ENCODE measurements at regions not wholly inside any gene's neighbourhood (a gene's known extent, or its start where the extent isn't known, plus 50 kb on each side); places are given as distances from the start of the nearest gene placed in this dataset.
A peak's percentile ranks its signal among the peaks of the same experiment; 100 is the strongest.
"Not testable (repeated sequence)": the region's sequence is repeated elsewhere in the genome, so short reads cannot be mapped to it uniquely, and the experiment has no call there.

- no peaks in the 10 kb centered on the region for H3K9me3 ChIP-seq
- no peaks in the 10 kb centered on the region for H3K27me3 ChIP-seq
- WGBS, 3 donors: 82 to 92% (median 89%) methylated on average over 5 of the region's 5 CpGs
- peak in 1 of 5 donors; percentile 40 for DNase-seq
- H3K36me3 ChIP-seq: no peaks in the 10 kb centered on the region
- intact Hi-C loops (cut with DNase I): loop anchor here in 1 of 4 donors (10.0 kb wide), 1 partner anchor 277 kb away; the partner anchor contains the start of gene GRIP2
- H3K27ac ChIP-seq: no peak overlapping the region
- H3K4me3 ChIP-seq: no peak overlapping the region
- TF ChIP-seq EP300 (IDR thresholded peaks at IDR 0.05): no peak
- TF ChIP-seq POLR2A (IDR thresholded peaks at IDR 0.05): no peak
- TF ChIP-seq CTCF (IDR thresholded peaks at IDR 0.05): no peak
- peaks cover 11% of the 10 kb centered on the region for H3K4me1 ChIP-seq (ENCODE audit: insufficient read depth)
These were observed 89.4 kb downstream of the LSM3 start for GRCh38 chr3:14267976-14268375.

GRCh38 chr3:14268897-14269296 is 90.3 kb downstream of the LSM3 start:
- H3K4me1 ChIP-seq (ENCODE audit: insufficient read depth): peaks cover 11% of the 10 kb centered on the region
- intact Hi-C loops (cut with DNase I): loop anchor here in 1 of 4 donors (10.0 kb wide), 1 partner anchor 276 kb away; the partner anchor contains the start of gene GRIP2
- H3K9me3 ChIP-seq: no peaks in the 10 kb centered on the region
- peak in 1 of 5 donors; percentile 7 for DNase-seq
- H3K36me3 ChIP-seq: no peaks in the 10 kb centered on the region
- no peaks in the 10 kb centered on the region for H3K27me3 ChIP-seq
- WGBS, 3 donors: 98 to 100% (median 100%) methylated on average over 1 of the region's 1 CpG
- no peak overlapping the region for H3K4me3 ChIP-seq
- TF ChIP-seq CTCF (IDR thresholded peaks at IDR 0.05): no peak
- no peak for TF ChIP-seq EP300 (IDR thresholded peaks at IDR 0.05)
- no peak for TF ChIP-seq POLR2A (IDR thresholded peaks at IDR 0.05)
- no peak overlapping the region for H3K27ac ChIP-seq

GRCh38 chr3:14272041-14272958 is 93.7 kb downstream of the LSM3 start:
- H3K36me3 ChIP-seq; H3K27me3 ChIP-seq; H3K4me1 ChIP-seq (ENCODE audit: insufficient read depth); intact Hi-C loops (cut with DNase I); H3K4me3 ChIP-seq; H3K9me3 ChIP-seq; H3K27ac ChIP-seq: not testable (repeated sequence)
- peak in 1 of 5 donors; percentile 7 for DNase-seq
- WGBS, 3 donors: 90 to 93% (median 93%) methylated on average over 15 of the region's 15 CpGs

- WGBS, 3 donors: 53 to 66% (median 54%) methylated on average over 5 to 7 of the region's 7 CpGs
These were observed 94.4 kb downstream of the LSM3 start for GRCh38 chr3:14272959-14273560.

GRCh38 chr3:14273901-14274611 is 95.4 kb downstream of the LSM3 start:
- no peaks in the 10 kb centered on the region for H3K36me3 ChIP-seq
- WGBS, 3 donors: 88 to 91% (median 89%) methylated on average over 9 of the region's 9 CpGs
- intact Hi-C loops (cut with DNase I): no loop called here

More at GRCh38 chr3:14272959-14273560, 94.4 kb downstream of the LSM3 start:
- H3K4me3 ChIP-seq; H3K27ac ChIP-seq; H3K9me3 ChIP-seq; intact Hi-C loops (cut with DNase I); DNase-seq; H3K36me3 ChIP-seq; H3K4me1 ChIP-seq (ENCODE audit: insufficient read depth); H3K27me3 ChIP-seq: not testable (repeated sequence)

More at GRCh38 chr3:14273901-14274611, 95.4 kb downstream of the LSM3 start:
- H3K27ac ChIP-seq: no peak overlapping the region
- H3K27me3 ChIP-seq: no peaks in the 10 kb centered on the region
- no peak overlapping the region for H3K4me3 ChIP-seq
- no peak for TF ChIP-seq POLR2A (IDR thresholded peaks at IDR 0.05)
- no peak for TF ChIP-seq CTCF (IDR thresholded peaks at IDR 0.05)
- TF ChIP-seq EP300 (IDR thresholded peaks at IDR 0.05): no peak
- no peaks in the 10 kb centered on the region for H3K4me1 ChIP-seq (ENCODE audit: insufficient read depth)
- DNase-seq: peak in 1 of 5 donors; percentile 18
- H3K9me3 ChIP-seq: no peaks in the 10 kb centered on the region

Data from ovary (tissue), 7 donors.